ENCODE measurements at regions not wholly inside any gene's neighbourhood (a gene's known extent, or its start where the extent isn't known, plus 50 kb on each side); places are given as distances from the start of the nearest gene placed in this dataset.
"Not testable (repeated sequence)": the region's sequence is repeated elsewhere in the genome, so short reads cannot be mapped to it uniquely, and the experiment has no call there.

- H3K27ac Mint-ChIP-seq = no peak overlapping the region
- H3K27me3 Mint-ChIP-seq = peaks cover 7% of the 10 kb centered on the region
- TF ChIP-seq CTCF (IDR thresholded peaks at IDR 0.05; ENCODE audit: unreplicated experiment) = no peak
- H3K36me3 Mint-ChIP-seq (ENCODE audit: insufficient read depth) = no peaks in the 10 kb centered on the region
- peaks cover 4% of the 10 kb centered on the region for H3K9me3 Mint-ChIP-seq (ENCODE audit: low read depth)
- no peak for DNase-seq (ENCODE audit: low spot score, unreplicated experiment)
- H3K4me1 Mint-ChIP-seq (ENCODE audit: low read depth) = no peaks in the 10 kb centered on the region
- no peak overlapping the region for H3K4me3 Mint-ChIP-seq (ENCODE audit: low read depth)
These were observed 469.5 kb upstream of the POM121L12 start for GRCh38 chr7:52565974-52566373.

DNA sequence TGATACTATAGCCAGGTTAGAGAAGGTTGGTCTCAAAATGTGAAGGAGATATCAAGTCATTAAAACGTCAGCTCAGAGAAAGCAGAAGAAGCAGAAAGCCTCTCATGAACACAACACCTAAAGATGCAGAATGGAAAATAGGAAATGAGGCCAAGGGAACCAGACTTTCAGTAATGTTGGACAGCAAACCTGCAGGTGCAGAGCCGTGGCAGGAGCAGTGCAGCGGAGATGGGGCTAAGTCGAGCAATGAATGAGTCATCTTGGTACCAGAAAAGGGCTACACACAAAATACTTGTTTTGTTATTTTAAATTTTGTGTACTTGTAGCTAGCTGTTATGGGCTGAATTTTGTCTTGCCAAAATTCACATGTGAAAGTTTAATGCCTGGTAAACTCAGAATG lies 479.6 kb upstream of the POM121L12 start:
- Mint-ChIP-seq H3K9me3 (ENCODE audit: low read depth) (no peaks in the 10 kb centered on the region), H3K4me1 (ENCODE audit: low read depth) (no peaks in the 10 kb centered on the region), H3K4me3 (ENCODE audit: low read depth) (no peak overlapping the region), H3K36me3 (ENCODE audit: insufficient read depth) (no peaks in the 10 kb centered on the region), H3K27me3 (no peaks in the 10 kb centered on the region), H3K27ac (no peak overlapping the region)
- no peak for TF ChIP-seq CTCF (IDR thresholded peaks at IDR 0.05; ENCODE audit: unreplicated experiment)
- DNase-seq (ENCODE audit: low spot score, unreplicated experiment) = no peak

DNA sequence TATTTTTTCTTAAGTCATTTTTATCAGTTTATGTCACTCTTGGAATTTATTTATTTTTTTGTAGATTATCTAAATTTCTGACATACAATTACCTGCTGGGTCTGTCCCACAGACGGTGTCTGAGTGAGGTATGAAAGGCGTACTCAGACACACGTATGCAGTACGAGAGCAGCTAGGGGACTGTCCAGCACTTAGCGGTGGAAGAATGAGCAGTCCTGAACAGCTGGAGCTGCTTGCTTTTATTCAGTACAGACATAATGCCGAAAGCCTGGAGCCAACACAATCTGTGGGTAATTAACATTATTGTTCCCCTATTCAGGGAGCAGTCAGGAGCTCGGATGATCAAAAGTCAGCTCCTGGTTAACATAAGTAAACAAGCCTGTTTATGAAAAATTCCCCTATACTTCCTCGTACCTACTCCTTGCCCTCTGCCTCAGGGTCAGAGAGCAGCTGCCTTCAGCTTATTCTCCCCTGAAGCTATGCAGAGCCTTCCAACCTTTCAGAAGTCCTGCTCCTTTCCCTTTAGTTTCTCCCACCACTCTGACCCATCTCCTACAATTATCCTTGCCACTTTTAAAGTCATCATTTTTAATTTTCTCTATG lies 488.0 kb upstream of the POM121L12 start:
- Mint-ChIP-seq H3K27me3 (no peaks in the 10 kb centered on the region), H3K4me1 (ENCODE audit: low read depth) (no peaks in the 10 kb centered on the region), H3K27ac (no peak overlapping the region), H3K4me3 (ENCODE audit: low read depth) (no peak overlapping the region), H3K36me3 (ENCODE audit: insufficient read depth) (no peaks in the 10 kb centered on the region), H3K9me3 (ENCODE audit: low read depth) (peaks cover 1% of the 10 kb centered on the region)
- TF ChIP-seq CTCF (IDR thresholded peaks at IDR 0.05; ENCODE audit: unreplicated experiment) = no peak
- DNase-seq (ENCODE audit: low spot score, unreplicated experiment) = no peak

GRCh38 chr7:52541198-52541765 lies 494.2 kb upstream of the POM121L12 start:
- not testable (repeated sequence) for H3K4me1 Mint-ChIP-seq (ENCODE audit: low read depth); H3K4me3 Mint-ChIP-seq (ENCODE audit: low read depth); H3K27me3 Mint-ChIP-seq; H3K27ac Mint-ChIP-seq; H3K36me3 Mint-ChIP-seq (ENCODE audit: insufficient read depth); H3K9me3 Mint-ChIP-seq (ENCODE audit: low read depth); DNase-seq (ENCODE audit: low spot score, unreplicated experiment)

DNA sequence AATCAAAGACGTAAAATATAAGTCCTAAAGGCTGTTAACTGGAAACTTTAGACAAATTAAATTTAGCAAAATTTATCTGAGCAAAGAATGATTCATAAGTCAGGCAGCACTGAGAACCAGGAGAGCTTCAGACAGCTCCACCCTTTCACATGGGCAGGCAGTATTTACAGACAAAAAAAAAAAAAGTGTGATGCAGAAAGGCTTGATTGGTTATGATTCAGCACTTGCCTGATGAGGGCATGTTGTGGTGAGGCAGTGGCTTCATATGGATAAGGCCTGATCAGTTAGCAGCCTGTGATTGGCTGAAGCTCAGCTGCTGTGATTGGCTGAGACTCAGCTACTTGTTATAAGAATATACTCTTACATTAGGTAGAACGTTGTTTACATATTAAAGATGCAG lies 495.4 kb upstream of the POM121L12 start:
- peaks cover 3% of the 10 kb centered on the region for H3K9me3 Mint-ChIP-seq (ENCODE audit: low read depth)
- H3K4me3 Mint-ChIP-seq (ENCODE audit: low read depth) = no peak overlapping the region
- no peaks in the 10 kb centered on the region for H3K27me3 Mint-ChIP-seq
- no peak for DNase-seq (ENCODE audit: low spot score, unreplicated experiment)
- no peak for TF ChIP-seq CTCF (IDR thresholded peaks at IDR 0.05; ENCODE audit: unreplicated experiment)
- H3K36me3 Mint-ChIP-seq (ENCODE audit: insufficient read depth) = no peaks in the 10 kb centered on the region
- H3K4me1 Mint-ChIP-seq (ENCODE audit: low read depth) = peaks cover 3% of the 10 kb centered on the region
- H3K27ac Mint-ChIP-seq = no peak overlapping the region

- Mint-ChIP-seq H3K4me1 (ENCODE audit: low read depth) (peaks cover 3% of the 10 kb centered on the region), H3K9me3 (ENCODE audit: low read depth) (peaks cover 3% of the 10 kb centered on the region)
These were observed 496.0 kb upstream of the POM121L12 start for GRCh38 chr7:52539414-52539813.

More at GRCh38 chr7:52539414-52539813, 496.0 kb upstream of the POM121L12 start:
- H3K27ac Mint-ChIP-seq = no peak overlapping the region
- H3K27me3 Mint-ChIP-seq = no peaks in the 10 kb centered on the region
- H3K4me3 Mint-ChIP-seq (ENCODE audit: low read depth) = no peak overlapping the region
- no peak for TF ChIP-seq CTCF (IDR thresholded peaks at IDR 0.05; ENCODE audit: unreplicated experiment)
- no peak for DNase-seq (ENCODE audit: low spot score, unreplicated experiment)
- H3K36me3 Mint-ChIP-seq (ENCODE audit: insufficient read depth) = no peaks in the 10 kb centered on the region

Data from progenitor cell of endocrine pancreas (in vitro differentiated cells).